H9 (cell line): ENCODE measurements at regions not wholly inside any gene's neighbourhood (a gene's known extent, or its start where the extent isn't known, plus 50 kb on each side); places are given as distances from the start of the nearest gene placed in this dataset.
A peak's percentile ranks its signal among the peaks of the same experiment; 100 is the strongest.

ENCODE experiments used
- DNase-seq: peaks from one replicate; pipeline ENCODE4 v3.0.0-alpha.2; 2017
- H2AFZ ChIP-seq: one replicate; pipeline ENCODE4 v1.6.1; 2013; ENCODE audit warnings: mild to moderate bottlenecking, low read length, control low read depth, moderate library complexity
- H2AK5ac ChIP-seq: 2 replicates; pipeline ENCODE4 v1.6.1; 2013; ENCODE audit warnings: low read length, control low read depth, mixed read lengths; ENCODE audit not compliant: insufficient read length
- H2BK120ac ChIP-seq: one replicate; pipeline ENCODE4 v1.6.1; 2013; ENCODE audit warnings: low read depth, mild to moderate bottlenecking, low read length, control low read depth, inconsistent platforms; ENCODE audit not compliant: poor library complexity, severe bottlenecking
- H2BK12ac ChIP-seq: 2 replicates; pipeline ENCODE4 v1.6.1; 2013; ENCODE audit warnings: low read length, control low read depth, mixed read lengths, low read depth; ENCODE audit not compliant: insufficient read length
- H2BK15ac ChIP-seq: 2 replicates; pipeline ENCODE4 v1.6.1; 2013; ENCODE audit warnings: low read depth, low read length, control low read depth
- H2BK20ac ChIP-seq: one replicate; pipeline ENCODE4 v1.6.1; 2013; ENCODE audit warnings: low read depth, mild to moderate bottlenecking, low read length, control low read depth, inconsistent platforms; ENCODE audit not compliant: poor library complexity, severe bottlenecking
- H2BK5ac ChIP-seq: 2 replicates; pipeline ENCODE4 v1.6.1; 2013; ENCODE audit warnings: low read length, control low read depth, mixed read lengths; ENCODE audit not compliant: insufficient read length
- H3K14ac ChIP-seq: 2 replicates; pipeline ENCODE4 v1.6.1; 2013; ENCODE audit warnings: low read length, control low read depth; ENCODE audit not compliant: insufficient read depth
- H3K18ac ChIP-seq: 2 replicates; pipeline ENCODE4 v1.6.1; 2013; ENCODE audit warnings: low read depth, mild to moderate bottlenecking, mixed read lengths, low read length, control low read depth; ENCODE audit not compliant: insufficient read length
- H3K23ac ChIP-seq: 2 replicates; pipeline ENCODE4 v1.6.1; 2013; ENCODE audit warnings: low read length, control low read depth, mixed read lengths, low read depth; ENCODE audit not compliant: insufficient read length
- H3K23me2 ChIP-seq: 2 replicates; pipeline ENCODE4 v1.6.1; 2013; ENCODE audit warnings: low read depth, mild to moderate bottlenecking, mixed read lengths, low read length, control low read depth; ENCODE audit not compliant: insufficient read length, poor library complexity, severe bottlenecking
- H3K27ac ChIP-seq: 2 replicates; pipeline ENCODE4 v1.5.1; 2013; ENCODE audit warnings: low read length, control low read depth, mixed read lengths, low read depth; ENCODE audit not compliant: insufficient read length
- H3K27me3 ChIP-seq: 2 replicates; pipeline ENCODE4 v1.6.1; 2013; ENCODE audit warnings: low read length, control low read depth, inconsistent platforms; ENCODE audit not compliant: insufficient read depth
- H3K4ac ChIP-seq: 2 replicates; pipeline ENCODE4 v1.6.1; 2013; ENCODE audit warnings: low read depth, mild to moderate bottlenecking, control low read depth, inconsistent platforms, low read length, moderate library complexity
- H3K4me1 ChIP-seq: 2 replicates; pipeline ENCODE4 v1.6.1; 2013; ENCODE audit warnings: low read length, control low read depth, inconsistent platforms; ENCODE audit not compliant: insufficient read depth
- H3K4me2 ChIP-seq: 2 replicates; pipeline ENCODE4 v1.6.1; 2013; ENCODE audit warnings: low read length, control low read depth, mixed read lengths; ENCODE audit not compliant: insufficient read length, insufficient read depth
- H3K56ac ChIP-seq: 2 replicates; pipeline ENCODE4 v1.6.1; 2013; ENCODE audit warnings: low read depth, mild to moderate bottlenecking, mixed read lengths, low read length, control low read depth; ENCODE audit not compliant: insufficient read length
- H3K79me1 ChIP-seq: 2 replicates; pipeline ENCODE4 v1.6.1; 2013; ENCODE audit warnings: low read depth, mild to moderate bottlenecking, moderate library complexity, low read length, control low read depth, inconsistent platforms; ENCODE audit not compliant: insufficient read depth, poor library complexity, severe bottlenecking
- H3K79me2 ChIP-seq: 2 replicates; pipeline ENCODE4 v1.6.1; 2013; ENCODE audit warnings: low read length, control low read depth, inconsistent platforms; ENCODE audit not compliant: insufficient read depth
- H3K9ac ChIP-seq: 2 replicates; pipeline ENCODE4 v1.6.1; 2013; ENCODE audit warnings: low read length, control low read depth, mixed read lengths; ENCODE audit not compliant: insufficient read length; ENCODE audit errors: extremely low read depth
- H3K9me3 ChIP-seq: one replicate; pipeline ENCODE4 v1.6.1; 2013; ENCODE audit warnings: low read depth, low read length, inconsistent platforms; ENCODE audit not compliant: control insufficient read depth
- H3T11ph ChIP-seq: one replicate; pipeline ENCODE4 v1.6.1; 2013; ENCODE audit warnings: mild to moderate bottlenecking, low read length, control low read depth, inconsistent platforms
- H4K20me1 ChIP-seq: one replicate; pipeline ENCODE4 v1.6.1; 2013; ENCODE audit not compliant: control insufficient read depth, insufficient read length, insufficient read depth
- H4K5ac ChIP-seq: 2 replicates; pipeline ENCODE4 v1.6.1; 2013; ENCODE audit warnings: low read depth, mild to moderate bottlenecking, mixed read lengths, low read length, control low read depth; ENCODE audit not compliant: insufficient read length
- H4K8ac ChIP-seq: replicated peaks from 2 replicates; pipeline ENCODE4 v1.6.1; 2013; ENCODE audit warnings: low read length, control low read depth, mixed read lengths, low read depth; ENCODE audit not compliant: insufficient read length
- H4K91ac ChIP-seq: 2 replicates; pipeline ENCODE4 v1.6.1; 2013; ENCODE audit warnings: low read depth, mild to moderate bottlenecking, moderate library complexity, mixed read lengths, low read length, control low read depth; ENCODE audit not compliant: insufficient read length
- H3K27ac Mint-ChIP-seq, 3 experiments: 2 replicates in 2 of 3; 3 replicates in 1 of 3; pipeline ENCODE4 v1.8.0; 2020 to 2021; ENCODE audit warnings: mixed read lengths in 3 of 3, mild to moderate bottlenecking in 1 of 3, moderate library complexity in 1 of 3
- H3K27me3 Mint-ChIP-seq: 2 replicates; pipeline ENCODE4 v1.8.0; 2021; ENCODE audit warnings: low read depth, mild to moderate bottlenecking, moderate library complexity, mixed read lengths
- H3K36me3 Mint-ChIP-seq, 3 experiments: 2 replicates in 2 of 3; 3 replicates in 1 of 3; pipeline ENCODE4 v1.8.0; 2020 to 2021; ENCODE audit warnings: low read depth in 3 of 3, mixed read lengths in 3 of 3; ENCODE audit not compliant: insufficient read depth in 1 of 3
- H3K4me1 Mint-ChIP-seq, 2 experiments: 2 replicates each; pipeline ENCODE4 v1.8.0; 2020; ENCODE audit warnings: mixed read lengths in 2 of 2
- H3K4me3 Mint-ChIP-seq, 2 experiments: 2 replicates in 1 of 2; 3 replicates in 1 of 2; pipeline ENCODE4 v1.8.0; 2020 to 2021; ENCODE audit warnings: mild to moderate bottlenecking in 2 of 2, mixed read lengths in 2 of 2, moderate library complexity in 1 of 2
- H3K9me3 Mint-ChIP-seq, 2 experiments: 2 replicates in 1 of 2; 3 replicates in 1 of 2; pipeline ENCODE4 v1.8.0; 2020; ENCODE audit warnings: mild to moderate bottlenecking in 2 of 2, mixed read lengths in 2 of 2, moderate library complexity in 1 of 2
- WGBS: extraction: QIAGEN DNeasy Blood & Tissue Kit; methylation state at CpG from one replicate; pipeline ENCODE4 v1.1.7; 2013; ENCODE audit warnings: missing lambda C conversion rate, low lambda C conversion rate, mixed read lengths; ENCODE audit not compliant: insufficient read length; ENCODE audit errors: extremely low coverage; 5-methylcytosine and 5-hydroxymethylcytosine counted together
- TF ChIP-seq, protein P1 (sequence below): fragments of 200-600 bp; sonication (generic); conservative IDR thresholded peaks from 3 replicates; pipeline ENCODE4 v1.8.0; 2021; ENCODE audit warnings: antibody characterized with exemption, mild to moderate bottlenecking

GRCh38 chr14:97056086-97056485 is 258.9 kb downstream of the VRK1 start:
- H3K27me3 Mint-ChIP-seq, result peaks cover 1% of the 10 kb centered on the region; the same call in 1 of the 2 replicates
- Histone ChIP-seq H3K79me1 (no peaks in the 10 kb centered on the region), H3K23me2 (no peaks in the 10 kb centered on the region), H3K27me3 (no peaks in the 10 kb centered on the region), H3K23ac (no peak overlapping the region), H2BK20ac (no peak overlapping the region), H4K5ac (no peak overlapping the region), H3K27ac (no peak overlapping the region), H3K4ac (no peak overlapping the region), H4K8ac (no peak overlapping the region), H3K79me2 (no peaks in the 10 kb centered on the region), H3K14ac (no peak overlapping the region), H4K20me1 (no peaks in the 10 kb centered on the region), H2AK5ac (no peak overlapping the region), H3K4me2 (no peak overlapping the region), H3K18ac (no peak overlapping the region), H2BK5ac (no peak overlapping the region), H3K9me3 (no peaks in the 10 kb centered on the region), H3K9ac (no peak overlapping the region), H3K56ac (no peak overlapping the region), H2BK15ac (no peak overlapping the region), H2AFZ (no peak overlapping the region), H3T11ph (no peak overlapping the region), H2BK120ac (no peak overlapping the region), H2BK12ac (no peak overlapping the region), H3K4me1 (no peaks in the 10 kb centered on the region), H4K91ac (no peak overlapping the region)
- WGBS, result no CpG with 5 or more reads among the region's 6 CpGs
- TF ChIP-seq, protein P1, sequence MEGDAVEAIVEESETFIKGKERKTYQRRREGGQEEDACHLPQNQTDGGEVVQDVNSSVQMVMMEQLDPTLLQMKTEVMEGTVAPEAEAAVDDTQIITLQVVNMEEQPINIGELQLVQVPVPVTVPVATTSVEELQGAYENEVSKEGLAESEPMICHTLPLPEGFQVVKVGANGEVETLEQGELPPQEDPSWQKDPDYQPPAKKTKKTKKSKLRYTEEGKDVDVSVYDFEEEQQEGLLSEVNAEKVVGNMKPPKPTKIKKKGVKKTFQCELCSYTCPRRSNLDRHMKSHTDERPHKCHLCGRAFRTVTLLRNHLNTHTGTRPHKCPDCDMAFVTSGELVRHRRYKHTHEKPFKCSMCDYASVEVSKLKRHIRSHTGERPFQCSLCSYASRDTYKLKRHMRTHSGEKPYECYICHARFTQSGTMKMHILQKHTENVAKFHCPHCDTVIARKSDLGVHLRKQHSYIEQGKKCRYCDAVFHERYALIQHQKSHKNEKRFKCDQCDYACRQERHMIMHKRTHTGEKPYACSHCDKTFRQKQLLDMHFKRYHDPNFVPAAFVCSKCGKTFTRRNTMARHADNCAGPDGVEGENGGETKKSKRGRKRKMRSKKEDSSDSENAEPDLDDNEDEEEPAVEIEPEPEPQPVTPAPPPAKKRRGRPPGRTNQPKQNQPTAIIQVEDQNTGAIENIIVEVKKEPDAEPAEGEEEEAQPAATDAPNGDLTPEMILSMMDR, result peak; percentile 41; the same call in 2 of the 3 replicates
- no peak overlapping the region for H3K27ac Mint-ChIP-seq
- no peaks in the 10 kb centered on the region for H3K36me3 Mint-ChIP-seq
- peaks cover 6% of the 10 kb centered on the region in 2 experiments for H3K4me1 Mint-ChIP-seq
- DNase-seq, result no peak
- H3K9me3 Mint-ChIP-seq, result no peaks in the 10 kb centered on the region
- H3K4me3 Mint-ChIP-seq, result no peak overlapping the region
